OCI-LY7 (cell line): ENCODE measurements at regions not wholly inside any gene's neighbourhood (a gene's known extent, or its start where the extent isn't known, plus 50 kb on each side); places are given as distances from the start of the nearest gene placed in this dataset.

ENCODE experiments used
- CTCF ChIP-seq: fragments of 200-600 bp; sonication (generic); conservative IDR thresholded peaks from 2 replicates; pipeline ENCODE4 v1.5.1; 2014; ENCODE audit warnings: mild to moderate bottlenecking, antibody characterized with exemption, low read length, moderate library complexity, mixed read lengths
- EZH2phosphoT487 ChIP-seq: fragments of 200-600 bp; sonication (generic); IDR thresholded peaks from 2 replicates; pipeline ENCODE4 v1.6.1; 2018; ENCODE audit warnings: low read depth, borderline replicate concordance, mild to moderate bottlenecking, mixed run types, antibody characterized with exemption, low read length, moderate library complexity, mixed read lengths

GRCh38 chr22:47822422-47822821 lies 1060.0 kb downstream of the TBC1D22A start:
- TF ChIP-seq CTCF, result no peak
- no peak for TF ChIP-seq EZH2phosphoT487
